Transverse colon (tissue), 4 donors: ENCODE measurements at regions not wholly inside any gene's neighbourhood (a gene's known extent, or its start where the extent isn't known, plus 50 kb on each side); places are given as distances from the start of the nearest gene placed in this dataset.
A peak's percentile ranks its signal among the peaks of the same experiment; 100 is the strongest.

Source experiments
- DNase-seq: peaks from one replicate; pipeline ENCODE4 v3.0.0-alpha.2; 2019
- H3K27ac ChIP-seq, 4 donors: fragments of 200-600 bp; sonication (generic); 2 replicates each; pipeline ENCODE4 v1.5.1; 2016 to 2018; ENCODE audit warnings: inconsistent platforms in 4 of 4
- H3K27me3 ChIP-seq: fragments of 200-600 bp; sonication (generic); 2 replicates; pipeline ENCODE4 v1.5.1; 2017; ENCODE audit warnings: inconsistent platforms
- H3K36me3 ChIP-seq, 4 donors: fragments of 200-600 bp; sonication (generic); 2 replicates each; pipeline ENCODE4 v1.5.1; 2017 to 2019; ENCODE audit warnings: inconsistent platforms in 4 of 4
- H3K4me1 ChIP-seq, 4 donors: fragments of 200-600 bp; sonication (generic); 2 replicates each; pipeline ENCODE4 v1.5.1; 2017 to 2020; ENCODE audit warnings: inconsistent platforms in 4 of 4
- H3K4me3 ChIP-seq, 4 donors: fragments of 200-600 bp; sonication (generic); 1 replicate in 1 of 4; 2 replicates in 3 of 4; pipeline versions ENCODE4 v1.5.1 to v1.6.1; 2017 to 2019; ENCODE audit warnings: inconsistent platforms in 4 of 4
- H3K9me3 ChIP-seq, 2 donors: fragments of 200-600 bp; sonication (generic); 2 replicates each; pipeline ENCODE4 v1.5.1; 2017 to 2019; ENCODE audit warnings: inconsistent platforms in 2 of 2
- CTCF ChIP-seq, 5 experiments: fragments of 200-600 bp in 3 of 5; fragments of 450-650 bp in 2 of 5; sonication (generic) in 3 of 5; IDR thresholded peaks; 1 replicate in 2 of 5; 2 replicates in 3 of 5; pipeline ENCODE4 v1.5.1; 2016 to 2017; ENCODE audit warnings: antibody characterized with exemption in 5 of 5, inconsistent platforms in 3 of 5, mild to moderate bottlenecking in 2 of 5, moderate library complexity in 1 of 5
- EP300 ChIP-seq: sonication (generic); formaldehyde crosslinking; IDR thresholded peaks from one replicate; pipeline ENCODE4 v1.6.1; 2017; ENCODE audit warnings: antibody characterized with exemption, low read depth
- POLR2A ChIP-seq: fragments of 450-650 bp; IDR thresholded peaks from one replicate; pipeline ENCODE4 v1.6.1; 2016; ENCODE audit warnings: antibody characterized with exemption, mild to moderate bottlenecking, moderate library complexity
- POLR2AphosphoS5 ChIP-seq, 3 donors: sonication (generic); formaldehyde crosslinking; IDR thresholded peaks; one replicate each; pipeline ENCODE4 v1.6.1; 2016; ENCODE audit warnings: antibody characterized with exemption in 3 of 3
- WGBS, 2 donors: methylation state at CpG; one replicate each; pipeline ENCODE4 v1.1.5; 2018; ENCODE audit warnings: low coverage in 1 of 2; 5-methylcytosine and 5-hydroxymethylcytosine counted together
- in situ Hi-C, 4 donors: fragments of 200-750 bp; cut with MboI; loops; one replicate each; pipeline versions ENCODE4 v1.15.0 to v1.15.1; 2017; ENCODE audit warnings: low sequenced_read_pairs in 3 of 4, low pct_ligation_motif_present in 1 of 4, low pct_unique_long_range_greater_than_20kb in 1 of 4
- intact Hi-C: fragments of 100-400 bp; cut with DNase I; formaldehyde crosslinking; loops from one replicate; pipeline ENCODE4 v1.15.1; 2023; ENCODE audit warnings: low total_unique reads

GRCh38 chr6:21807299-21808044, 213.9 kb downstream of the SOX4 start:
- no peak for DNase-seq
- no peak overlapping the region for H3K4me3 ChIP-seq
- peaks cover 6 to 29% (median 13%) of the 10 kb centered on the region in 4 donors for H3K4me1 ChIP-seq
- WGBS, 2 donors = 20 to 64% methylated on average over 1 to 2 of the region's 2 CpGs
- intact Hi-C loops (loop anchor here (10.0 kb wide), 1 partner anchor 213 kb away; the partner anchor contains the start of gene SOX4), in situ Hi-C loops (no loop called here)
- no peak for TF ChIP-seq POLR2AphosphoS5 (IDR thresholded peaks at IDR 0.05)
- no peak for TF ChIP-seq CTCF (IDR thresholded peaks at IDR 0.05)
- no peaks in the 10 kb centered on the region for H3K9me3 ChIP-seq
- H3K27me3 ChIP-seq = no peaks in the 10 kb centered on the region
- H3K27ac ChIP-seq = peak overlapping the region; percentile 55 to 69 (median 64)
- H3K36me3 ChIP-seq = no peaks in the 10 kb centered on the region

- Histone ChIP-seq H3K9me3 (no peaks in the 10 kb centered on the region), H3K27ac (peak overlapping the region; percentile 55 to 69 (median 64)), H3K27me3 (no peaks in the 10 kb centered on the region), H3K4me3 (no peak overlapping the region), H3K4me1 (peaks cover 6 to 29% (median 13%) of the 10 kb centered on the region in 4 donors), H3K36me3 (no peaks in the 10 kb centered on the region)
- intact Hi-C loops (loop anchor here (10.0 kb wide), 1 partner anchor 213 kb away; the partner anchor contains the start of gene SOX4), in situ Hi-C loops (no loop called here)
- TF ChIP-seq CTCF (IDR thresholded peaks at IDR 0.05) (no peak), POLR2A (no peak), POLR2AphosphoS5 (IDR thresholded peaks at IDR 0.05) (no peak), EP300 (no peak)
- DNase-seq = no peak
- WGBS, 2 donors = 33 to 49% methylated on average over 4 to 7 of the region's 7 CpGs
Measured at GRCh38 chr6:21808045-21808470, 214.5 kb downstream of the SOX4 start.

- Histone ChIP-seq H3K4me3 (peak overlapping the region in 1 of 4 donors; percentile 22), H3K27ac (peak overlapping the region; percentile 55 to 69 (median 64)), H3K36me3 (no peaks in the 10 kb centered on the region), H3K4me1 (peaks cover 6 to 29% (median 13%) of the 10 kb centered on the region in 4 donors), H3K27me3 (no peaks in the 10 kb centered on the region), H3K9me3 (no peaks in the 10 kb centered on the region)
- peak; percentile 49 for DNase-seq
- no peak for TF ChIP-seq POLR2A
- TF ChIP-seq EP300 = peak; percentile 24
- no peak for TF ChIP-seq CTCF (IDR thresholded peaks at IDR 0.05)
- TF ChIP-seq POLR2AphosphoS5 (IDR thresholded peaks at IDR 0.05) = peak in 2 of 3 donors; percentile 36 to 57
- 45 to 50% methylated on average over 1 to 16 of the region's 16 CpGs for WGBS, 2 donors
- in situ Hi-C loops = no loop called here
- intact Hi-C loops = loop anchor here (10.0 kb wide), 1 partner anchor 214 kb away; the partner anchor contains the start of gene SOX4
Measured at GRCh38 chr6:21808551-21809242, 215.1 kb downstream of the SOX4 start.

GRCh38 chr6:21811484-21811883, 217.9 kb downstream of the SOX4 start:
- in situ Hi-C loops = no loop called here

More at GRCh38 chr6:21811484-21811883, 217.9 kb downstream of the SOX4 start:
- no peak overlapping the region for H3K27ac ChIP-seq
- peaks cover 6 to 29% (median 13%) of the 10 kb centered on the region in 4 donors for H3K4me1 ChIP-seq
- H3K9me3 ChIP-seq = no peaks in the 10 kb centered on the region
- 42 to 50% methylated on average over 4 of the region's 4 CpGs for WGBS, 2 donors
- TF ChIP-seq CTCF (IDR thresholded peaks at IDR 0.05) = no peak
- TF ChIP-seq POLR2A = no peak
- no peak for TF ChIP-seq POLR2AphosphoS5 (IDR thresholded peaks at IDR 0.05)
- TF ChIP-seq EP300 = no peak
- no peak overlapping the region for H3K4me3 ChIP-seq
- no peaks in the 10 kb centered on the region for H3K27me3 ChIP-seq
- intact Hi-C loops = no loop called here
- H3K36me3 ChIP-seq = no peaks in the 10 kb centered on the region
- DNase-seq = no peak
